ENCODE measurements at regions not wholly inside any gene's neighbourhood (a gene's known extent, or its start where the extent isn't known, plus 50 kb on each side); places are given as distances from the start of the nearest gene placed in this dataset.

DNA sequence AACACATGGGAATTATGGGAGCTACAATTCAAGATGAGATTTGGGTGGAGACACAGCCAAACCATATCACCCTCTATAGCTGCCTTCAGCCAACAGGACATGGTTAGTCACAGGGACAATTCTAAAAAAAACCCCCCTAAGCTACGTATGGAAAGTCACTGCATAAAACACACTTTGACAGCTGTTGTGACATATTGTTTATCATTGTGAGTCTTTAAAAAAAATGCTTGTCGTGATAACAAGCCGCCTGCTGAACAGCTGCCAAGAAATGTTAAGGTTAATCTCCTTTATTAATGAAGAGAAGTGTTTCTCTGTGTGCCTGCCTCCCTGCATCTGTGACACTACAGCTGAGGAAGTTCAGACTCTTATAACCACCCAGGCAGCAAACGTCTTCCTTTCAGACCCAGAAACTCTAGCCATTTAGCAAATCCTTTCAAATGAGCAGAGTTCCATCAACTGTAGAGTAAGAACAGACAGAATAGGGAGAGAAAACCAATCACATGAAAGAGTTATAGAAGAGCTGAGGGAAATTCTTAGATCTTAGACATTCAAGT, 1459.6 kb upstream of the TMEM132C start:
- TF ChIP-seq, protein P1, sequence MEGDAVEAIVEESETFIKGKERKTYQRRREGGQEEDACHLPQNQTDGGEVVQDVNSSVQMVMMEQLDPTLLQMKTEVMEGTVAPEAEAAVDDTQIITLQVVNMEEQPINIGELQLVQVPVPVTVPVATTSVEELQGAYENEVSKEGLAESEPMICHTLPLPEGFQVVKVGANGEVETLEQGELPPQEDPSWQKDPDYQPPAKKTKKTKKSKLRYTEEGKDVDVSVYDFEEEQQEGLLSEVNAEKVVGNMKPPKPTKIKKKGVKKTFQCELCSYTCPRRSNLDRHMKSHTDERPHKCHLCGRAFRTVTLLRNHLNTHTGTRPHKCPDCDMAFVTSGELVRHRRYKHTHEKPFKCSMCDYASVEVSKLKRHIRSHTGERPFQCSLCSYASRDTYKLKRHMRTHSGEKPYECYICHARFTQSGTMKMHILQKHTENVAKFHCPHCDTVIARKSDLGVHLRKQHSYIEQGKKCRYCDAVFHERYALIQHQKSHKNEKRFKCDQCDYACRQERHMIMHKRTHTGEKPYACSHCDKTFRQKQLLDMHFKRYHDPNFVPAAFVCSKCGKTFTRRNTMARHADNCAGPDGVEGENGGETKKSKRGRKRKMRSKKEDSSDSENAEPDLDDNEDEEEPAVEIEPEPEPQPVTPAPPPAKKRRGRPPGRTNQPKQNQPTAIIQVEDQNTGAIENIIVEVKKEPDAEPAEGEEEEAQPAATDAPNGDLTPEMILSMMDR (IDR thresholded peaks at IDR 0.05): no peak
- TF ChIP-seq POLR2A (IDR thresholded peaks at IDR 0.05) (no peak), EP300 (IDR thresholded peaks at IDR 0.05) (no peak)

All from stomach (tissue), 4 donors.